SU-DHL-6 (cell line): ENCODE measurements at regions not wholly inside any gene's neighbourhood (a gene's known extent, or its start where the extent isn't known, plus 50 kb on each side); places are given as distances from the start of the nearest gene placed in this dataset.

Source experiments
- H2AFZ ChIP-seq: fragments of 200-600 bp; sonication (generic); 2 replicates; pipeline ENCODE4 v1.6.1; 2014; ENCODE audit warnings: low read depth, mild to moderate bottlenecking, moderate library complexity, mixed read lengths, antibody characterized with exemption, low read length; ENCODE audit not compliant: severe bottlenecking
- H3F3A ChIP-seq: fragments of 200-600 bp; shearing (Covaris generic); 2 replicates; pipeline ENCODE4 v1.6.0; 2016; ENCODE audit warnings: antibody characterized with exemption, mild to moderate bottlenecking; ENCODE audit not compliant: insufficient read depth
- H3K27ac ChIP-seq: fragments of 200-600 bp; sonication (generic); 2 replicates; pipeline ENCODE4 v1.5.1; 2016; ENCODE audit warnings: low read depth, mild to moderate bottlenecking, low read length, moderate library complexity, mixed read lengths
- H3K27me3 ChIP-seq: fragments of 200-600 bp; sonication (generic), shearing (Covaris generic); 2 replicates; pipeline ENCODE4 v1.6.0; 2014; ENCODE audit warnings: mild to moderate bottlenecking, low read length
- H3K36me3 ChIP-seq: fragments of 200-600 bp; sonication (generic); 2 replicates; pipeline ENCODE4 v1.6.1; 2014; ENCODE audit warnings: mild to moderate bottlenecking, low read length, mixed read lengths
- H3K4me2 ChIP-seq: fragments of 300-600, 200-600 bp; shearing (Covaris generic), sonication (generic); 2 replicates; pipeline ENCODE4 v1.6.0; 2014; ENCODE audit warnings: low read length, low read depth, mild to moderate bottlenecking; ENCODE audit not compliant: poor library complexity, severe bottlenecking
- H3K4me3 ChIP-seq: fragments of 200-600 bp; sonication (generic); 2 replicates; pipeline ENCODE4 v1.5.1; 2014; ENCODE audit warnings: antibody characterized with exemption, low read length, mild to moderate bottlenecking, mixed read lengths; ENCODE audit not compliant: insufficient read depth, poor library complexity, severe bottlenecking
- H3K79me2 ChIP-seq: fragments of 200-600 bp; sonication (generic); 2 replicates; pipeline ENCODE4 v1.6.1; 2014; ENCODE audit warnings: mild to moderate bottlenecking, low read length, moderate library complexity; ENCODE audit not compliant: insufficient read depth
- H3K9ac ChIP-seq: fragments of 200-600 bp; sonication (generic); 2 replicates; pipeline ENCODE4 v1.7.0; 2014; ENCODE audit warnings: mild to moderate bottlenecking, low read length
- H3K9me2 ChIP-seq: fragments of 200-600 bp; sonication (generic); replicated peaks from 2 replicates; pipeline ENCODE4 v1.6.1; 2014; ENCODE audit warnings: low read length; ENCODE audit not compliant: insufficient read depth
- H3K9me3 ChIP-seq: fragments of 200-600 bp; sonication (generic); 2 replicates; pipeline ENCODE4 v1.6.1; 2014; ENCODE audit warnings: low read length, mixed read lengths; ENCODE audit not compliant: insufficient read depth
- H4K20me1 ChIP-seq: fragments of 200-600 bp; sonication (generic); 2 replicates; pipeline ENCODE4 v1.6.1; 2014; ENCODE audit warnings: low read depth, mild to moderate bottlenecking, antibody characterized with exemption, low read length, moderate library complexity, mixed read lengths
- EZH2phosphoT487 ChIP-seq: fragments of 200-600 bp; sonication (generic), shearing (Covaris generic); conservative IDR thresholded peaks from 2 replicates; pipeline ENCODE4 v1.6.1; 2018; ENCODE audit warnings: mild to moderate bottlenecking, antibody characterized with exemption, low read length, moderate library complexity, mixed read lengths
- TF ChIP-seq, protein P1 (sequence below): fragments of 200-600 bp; sonication (generic); IDR thresholded peaks from one replicate; pipeline ENCODE4 v1.5.1; 2017; ENCODE audit warnings: antibody characterized with exemption, mild to moderate bottlenecking, low read length, moderate library complexity; ENCODE audit not compliant: insufficient read depth, poor library complexity, severe bottlenecking

DNA sequence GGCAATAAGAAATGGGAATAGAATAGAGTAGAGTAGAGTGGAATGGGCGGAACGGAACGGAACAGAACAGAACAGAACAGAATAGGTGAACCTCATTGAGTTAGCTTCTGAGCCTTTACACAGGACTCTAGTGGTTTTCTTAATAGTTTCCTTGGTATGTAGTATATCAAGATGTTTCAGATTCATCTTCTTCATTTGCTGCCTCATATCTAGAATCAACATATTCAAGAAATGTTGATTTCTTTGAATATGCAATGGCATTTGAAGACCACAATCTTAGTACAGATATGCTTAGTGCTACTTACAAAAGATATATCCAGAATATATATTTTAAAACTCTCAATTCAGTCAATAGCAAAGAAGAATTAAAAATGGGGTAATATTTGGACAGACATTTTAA lies 133.8 kb downstream of the TSEN15 start:
- H2AFZ ChIP-seq = no peak overlapping the region
- no peak overlapping the region for H3K4me3 ChIP-seq
- H3K9me3 ChIP-seq = no peaks in the 10 kb centered on the region
- no peaks in the 10 kb centered on the region for H3K9me2 ChIP-seq
- no peak overlapping the region for H3K27ac ChIP-seq
- no peaks in the 10 kb centered on the region for H3K79me2 ChIP-seq
- no peaks in the 10 kb centered on the region for H3K36me3 ChIP-seq
- no peaks in the 10 kb centered on the region for H4K20me1 ChIP-seq
- no peak overlapping the region for H3K9ac ChIP-seq
- no peaks in the 10 kb centered on the region for H3F3A ChIP-seq
- TF ChIP-seq, protein P1, sequence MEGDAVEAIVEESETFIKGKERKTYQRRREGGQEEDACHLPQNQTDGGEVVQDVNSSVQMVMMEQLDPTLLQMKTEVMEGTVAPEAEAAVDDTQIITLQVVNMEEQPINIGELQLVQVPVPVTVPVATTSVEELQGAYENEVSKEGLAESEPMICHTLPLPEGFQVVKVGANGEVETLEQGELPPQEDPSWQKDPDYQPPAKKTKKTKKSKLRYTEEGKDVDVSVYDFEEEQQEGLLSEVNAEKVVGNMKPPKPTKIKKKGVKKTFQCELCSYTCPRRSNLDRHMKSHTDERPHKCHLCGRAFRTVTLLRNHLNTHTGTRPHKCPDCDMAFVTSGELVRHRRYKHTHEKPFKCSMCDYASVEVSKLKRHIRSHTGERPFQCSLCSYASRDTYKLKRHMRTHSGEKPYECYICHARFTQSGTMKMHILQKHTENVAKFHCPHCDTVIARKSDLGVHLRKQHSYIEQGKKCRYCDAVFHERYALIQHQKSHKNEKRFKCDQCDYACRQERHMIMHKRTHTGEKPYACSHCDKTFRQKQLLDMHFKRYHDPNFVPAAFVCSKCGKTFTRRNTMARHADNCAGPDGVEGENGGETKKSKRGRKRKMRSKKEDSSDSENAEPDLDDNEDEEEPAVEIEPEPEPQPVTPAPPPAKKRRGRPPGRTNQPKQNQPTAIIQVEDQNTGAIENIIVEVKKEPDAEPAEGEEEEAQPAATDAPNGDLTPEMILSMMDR = no peak
- no peak for TF ChIP-seq EZH2phosphoT487
- H3K27me3 ChIP-seq = no peaks in the 10 kb centered on the region
- no peak overlapping the region for H3K4me2 ChIP-seq

DNA sequence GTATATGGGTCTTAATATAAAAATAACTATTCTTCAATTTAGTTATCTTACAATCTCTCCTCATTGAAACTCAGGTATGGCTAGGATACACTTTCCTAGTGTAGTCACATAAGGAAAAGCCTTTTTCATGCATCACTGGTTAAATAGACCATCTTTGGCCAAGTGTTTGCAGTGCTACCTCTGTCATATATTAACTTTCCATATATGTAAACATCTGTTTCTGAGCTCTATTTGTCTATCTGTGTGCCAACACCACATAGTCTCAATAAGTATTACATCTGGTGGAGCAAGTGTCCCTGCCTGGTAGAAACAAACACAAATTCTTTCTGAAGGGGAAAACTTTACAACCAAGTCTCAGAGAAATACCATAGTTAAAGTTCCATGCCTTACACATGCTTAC lies 134.6 kb downstream of the TSEN15 start:
- TF ChIP-seq, protein P1 = no peak
- no peak for TF ChIP-seq EZH2phosphoT487
- Histone ChIP-seq H4K20me1 (no peaks in the 10 kb centered on the region), H3K79me2 (no peaks in the 10 kb centered on the region), H3K27ac (no peak overlapping the region), H2AFZ (no peak overlapping the region), H3K9me2 (no peaks in the 10 kb centered on the region), H3K9me3 (no peaks in the 10 kb centered on the region), H3K9ac (no peak overlapping the region), H3K36me3 (no peaks in the 10 kb centered on the region), H3K4me2 (no peak overlapping the region), H3K27me3 (no peaks in the 10 kb centered on the region), H3K4me3 (no peak overlapping the region), H3F3A (no peaks in the 10 kb centered on the region)

DNA sequence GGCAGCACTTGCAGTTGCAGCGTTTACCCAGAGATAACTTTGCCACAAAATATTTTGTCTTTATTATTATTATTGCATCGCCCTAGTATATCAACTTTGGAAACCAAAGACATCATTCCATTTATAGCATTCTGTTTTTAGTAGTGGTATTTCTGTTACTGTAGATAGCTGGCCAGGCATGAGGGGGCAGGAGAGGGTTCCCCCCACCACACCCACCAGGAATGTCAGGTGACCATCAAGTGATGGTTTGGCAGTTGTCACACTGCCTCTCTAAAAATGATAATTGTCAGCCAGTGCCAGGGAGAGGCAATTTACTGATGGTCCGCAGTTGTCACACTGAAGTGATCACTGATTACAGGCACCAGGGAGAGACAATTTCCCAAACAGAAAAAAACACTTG lies 135.6 kb downstream of the TSEN15 start:
- Histone ChIP-seq H3K79me2 (no peaks in the 10 kb centered on the region), H3K27me3 (no peaks in the 10 kb centered on the region), H3K27ac (no peak overlapping the region), H3K4me3 (no peak overlapping the region), H4K20me1 (no peaks in the 10 kb centered on the region), H3K36me3 (no peaks in the 10 kb centered on the region), H2AFZ (no peak overlapping the region), H3K9me2 (no peaks in the 10 kb centered on the region), H3K9me3 (no peaks in the 10 kb centered on the region), H3K9ac (no peak overlapping the region), H3K4me2 (no peak overlapping the region), H3F3A (no peaks in the 10 kb centered on the region)
- TF ChIP-seq, protein P1 = no peak
- TF ChIP-seq EZH2phosphoT487 = no peak
